CD4-positive, alpha-beta T cell treated with Interferon alpha-2 for 1 hour (primary cell): ENCODE measurements at regions not wholly inside any gene's neighbourhood (a gene's known extent, or its start where the extent isn't known, plus 50 kb on each side); places are given as distances from the start of the nearest gene placed in this dataset.

ENCODE experiments used
- DNase-seq, 2 donors: peaks; one replicate each; pipeline ENCODE4 v3.0.0-alpha.2; 2020 to 2022

DNA sequence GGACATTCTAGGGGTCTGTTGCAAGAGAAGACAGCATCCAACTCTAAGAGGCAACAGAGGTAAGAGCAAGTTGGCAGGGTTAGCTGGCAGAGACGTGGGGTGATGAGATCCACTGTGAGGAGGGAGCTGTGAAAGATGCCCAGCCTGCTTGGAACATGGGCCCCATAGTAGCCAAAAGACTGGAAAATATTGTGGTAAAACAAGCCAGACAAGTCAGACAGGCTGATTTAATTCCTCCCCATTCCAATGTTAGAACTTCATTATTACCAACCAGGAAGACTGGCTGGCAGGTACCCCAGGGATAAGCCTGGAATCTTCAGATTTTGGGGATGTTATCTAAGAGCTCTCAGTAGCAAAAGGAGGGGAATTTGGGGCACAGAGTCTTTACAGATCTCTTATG is 181.3 kb downstream of the SEC61B start:
- DNase-seq = no peak

DNA sequence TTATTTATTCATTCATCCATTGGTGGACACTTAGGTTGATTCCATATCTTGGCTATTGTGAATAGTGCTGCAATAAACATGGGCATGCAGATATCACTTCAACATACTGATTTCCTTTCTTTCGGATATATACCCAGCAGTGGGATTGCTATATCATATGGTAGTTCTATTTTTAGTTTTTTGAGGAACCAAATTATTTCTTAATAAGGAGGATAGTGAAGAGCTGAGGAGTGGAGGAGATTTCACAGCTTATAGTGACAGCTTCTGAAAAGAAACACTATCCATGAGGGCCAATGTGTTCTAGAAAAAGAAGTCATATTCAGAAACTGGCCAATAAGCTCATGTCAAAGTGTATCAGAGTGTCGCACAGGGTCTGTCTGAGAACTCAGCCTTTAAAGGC is 183.3 kb downstream of the SEC61B start:
- no peak for DNase-seq

DNA sequence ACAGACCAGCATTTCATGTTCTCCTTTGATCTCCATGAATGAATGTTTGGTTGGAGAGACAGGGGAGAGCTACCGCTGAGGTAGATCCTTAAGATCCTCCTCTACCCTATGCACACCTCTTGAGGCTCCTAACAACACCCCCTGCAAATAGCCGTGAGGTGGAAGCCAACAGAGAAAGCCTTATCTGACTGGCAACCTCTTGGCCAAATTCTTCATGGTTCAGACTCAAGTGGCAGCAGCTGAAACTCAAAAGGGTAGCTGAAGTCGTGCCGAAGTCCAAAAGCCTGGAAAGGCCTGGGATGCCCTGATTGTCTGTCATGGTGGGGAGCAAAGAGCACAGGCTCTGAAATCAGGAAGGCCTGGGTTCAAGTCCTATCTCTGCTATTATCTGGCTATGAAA is 184.9 kb downstream of the SEC61B start:
- no peak for DNase-seq

DNA sequence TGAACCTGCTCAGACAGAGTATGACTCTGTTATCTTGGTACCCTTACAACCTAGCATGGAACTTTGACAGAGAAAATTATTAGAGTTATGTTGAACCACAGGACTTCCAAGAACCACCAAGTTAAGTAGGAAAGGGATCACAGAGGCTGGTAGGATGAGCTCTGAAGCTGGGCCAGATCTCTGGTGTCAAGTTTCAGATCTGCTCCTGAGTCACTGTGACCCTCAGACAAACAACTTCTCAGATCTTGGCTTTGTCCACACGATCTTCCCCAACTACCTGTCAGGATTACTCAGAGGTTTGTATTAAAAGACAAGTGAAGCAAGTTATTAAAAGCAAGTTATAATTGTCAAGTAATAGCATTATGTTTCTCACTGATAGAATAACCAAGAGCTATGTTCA is 189.0 kb downstream of the SEC61B start:
- no peak for DNase-seq

DNA sequence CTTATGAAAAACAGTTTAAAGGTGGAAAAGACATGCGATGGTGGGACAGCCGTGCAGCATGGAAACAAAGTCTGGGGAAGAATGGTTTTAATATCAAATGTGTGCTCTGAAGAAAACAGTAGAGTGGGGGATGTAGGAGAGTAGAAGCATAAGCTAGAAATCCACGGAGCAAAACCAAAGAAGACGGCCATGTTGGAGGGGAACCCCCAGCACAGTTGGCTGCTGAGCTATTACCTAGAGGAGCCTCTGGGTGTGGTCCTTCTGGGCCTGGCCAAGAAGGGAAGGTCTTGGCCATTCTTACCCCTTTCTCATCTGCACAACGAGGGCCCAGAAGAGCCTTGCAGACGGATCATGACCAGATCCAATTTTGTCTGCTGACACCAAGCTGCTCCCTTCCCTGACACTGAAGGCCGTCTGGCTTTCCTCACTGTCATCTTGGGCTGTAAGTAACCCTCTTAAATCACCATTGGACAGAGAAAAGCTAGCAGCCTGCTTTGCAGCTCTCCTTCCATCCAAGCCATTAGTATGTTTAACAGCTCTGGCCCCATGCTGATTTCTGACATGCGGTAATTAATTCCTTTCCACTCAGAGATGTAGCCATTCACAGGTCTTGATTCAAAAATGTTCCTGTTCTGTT is 189.5 kb downstream of the SEC61B start:
- no peak for DNase-seq

DNA sequence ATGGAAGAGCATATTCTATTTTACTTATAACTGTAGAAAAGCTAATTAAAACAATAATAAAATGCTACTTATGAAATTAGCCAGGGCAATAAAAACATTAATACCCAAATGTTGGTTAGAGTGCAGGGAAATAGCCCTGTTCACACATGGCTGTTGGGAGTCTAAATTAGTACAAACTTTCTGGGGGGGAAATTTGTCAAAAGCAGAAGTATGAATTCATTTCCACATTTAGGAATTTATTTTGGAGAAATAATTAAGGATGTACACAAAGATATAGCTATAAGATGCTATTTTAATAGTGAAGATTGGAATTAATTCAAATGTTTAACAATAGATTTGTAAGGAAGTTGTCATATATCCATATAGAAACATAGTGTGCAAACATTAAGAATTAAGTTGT is 190.5 kb downstream of the SEC61B start:
- DNase-seq = no peak

DNA sequence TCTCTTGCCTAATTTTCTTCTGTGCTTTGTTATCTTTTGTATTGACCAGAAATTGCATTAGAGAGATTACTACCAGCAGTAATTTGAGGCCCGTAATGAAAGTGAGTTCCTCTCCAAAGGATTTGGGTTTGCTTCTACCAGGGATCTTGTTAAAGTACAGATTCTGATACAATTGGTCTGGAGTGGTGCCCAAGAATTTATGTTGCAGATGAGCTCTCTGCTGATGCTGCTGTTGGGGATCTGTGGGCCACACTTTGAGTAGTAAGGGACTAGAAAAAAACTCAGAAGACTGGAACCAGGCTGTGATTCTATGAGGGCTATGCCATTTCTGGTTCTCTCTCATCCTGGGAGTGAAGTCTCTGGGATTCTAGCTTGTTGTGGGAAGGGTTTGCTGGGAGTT is 192.2 kb downstream of the SEC61B start:
- DNase-seq = no peak

DNA sequence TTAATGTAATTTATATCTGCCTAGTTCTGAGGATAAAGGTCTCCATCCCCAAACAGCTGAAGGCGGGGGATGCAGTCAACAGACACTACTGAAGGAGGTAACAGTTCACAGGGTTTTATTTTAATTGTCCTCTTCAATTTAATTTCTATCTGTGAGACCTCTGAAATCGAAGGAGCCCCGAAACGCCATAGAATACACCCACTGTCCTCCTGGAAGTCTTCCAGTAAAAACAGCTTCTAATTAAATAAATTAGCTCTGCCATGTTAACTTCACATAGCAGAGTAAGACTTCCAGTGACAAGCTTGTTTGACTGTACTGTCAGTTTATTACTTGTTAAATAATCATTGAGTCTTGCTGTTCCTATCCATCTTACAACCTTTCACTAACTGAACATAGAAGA is 193.5 kb downstream of the SEC61B start:
- no peak for DNase-seq

DNA sequence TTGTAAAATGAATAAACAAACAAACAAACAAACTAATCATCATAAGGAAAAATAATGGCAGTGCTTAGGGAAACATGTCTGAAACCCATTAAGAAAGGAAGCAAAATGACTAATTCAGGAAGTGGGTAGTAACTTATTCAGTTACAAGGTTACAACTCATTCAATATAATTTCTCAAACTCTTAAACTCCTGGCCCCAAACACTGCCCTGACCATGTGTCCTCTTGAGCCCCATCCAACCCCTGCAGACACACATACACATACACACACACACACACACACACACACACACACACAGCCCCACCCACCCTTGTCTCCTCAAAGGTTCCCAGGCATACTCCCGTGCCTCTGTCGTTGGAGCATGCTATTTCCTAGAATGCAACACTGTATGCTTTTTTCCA is 193.9 kb downstream of the SEC61B start:
- DNase-seq = no peak

DNA sequence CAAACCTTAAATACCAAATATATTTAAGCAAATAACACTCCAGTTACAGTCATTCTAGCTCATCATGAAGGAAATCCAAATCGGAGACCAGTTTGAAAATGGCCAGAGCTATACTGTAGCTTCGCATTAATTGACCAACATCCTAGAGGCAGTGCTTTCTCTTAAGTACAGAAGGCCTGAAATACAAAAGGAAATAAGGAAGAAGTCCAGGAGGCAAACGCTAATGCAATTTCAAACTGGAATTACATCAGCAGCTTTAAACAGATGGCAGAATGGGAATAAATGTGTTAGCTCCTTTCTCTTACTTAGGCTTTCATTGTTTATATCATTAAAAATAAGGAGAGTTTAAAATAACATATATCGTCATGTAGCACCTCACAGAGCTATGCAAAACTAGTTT is 197.0 kb downstream of the SEC61B start:
- DNase-seq = no peak

DNA sequence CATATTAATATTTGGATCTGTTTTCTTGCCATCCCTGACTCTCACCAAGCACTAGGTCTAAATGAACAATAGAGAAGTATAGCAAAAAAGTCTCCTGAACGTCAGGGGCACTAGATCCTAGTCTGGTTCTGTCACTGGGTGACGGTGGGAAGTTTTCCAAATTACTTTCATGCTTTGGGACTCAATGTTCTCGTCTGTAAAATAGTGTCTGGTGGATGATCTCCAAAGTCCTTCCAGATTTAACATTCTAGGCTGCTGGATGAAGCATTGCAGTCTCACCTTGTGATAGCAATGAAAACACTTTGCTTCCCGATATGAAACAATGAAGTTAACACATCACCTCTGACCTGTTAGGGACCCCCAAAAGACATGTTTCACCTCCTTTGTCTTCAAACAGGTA is 199.3 kb downstream of the SEC61B start:
- no peak for DNase-seq

DNA sequence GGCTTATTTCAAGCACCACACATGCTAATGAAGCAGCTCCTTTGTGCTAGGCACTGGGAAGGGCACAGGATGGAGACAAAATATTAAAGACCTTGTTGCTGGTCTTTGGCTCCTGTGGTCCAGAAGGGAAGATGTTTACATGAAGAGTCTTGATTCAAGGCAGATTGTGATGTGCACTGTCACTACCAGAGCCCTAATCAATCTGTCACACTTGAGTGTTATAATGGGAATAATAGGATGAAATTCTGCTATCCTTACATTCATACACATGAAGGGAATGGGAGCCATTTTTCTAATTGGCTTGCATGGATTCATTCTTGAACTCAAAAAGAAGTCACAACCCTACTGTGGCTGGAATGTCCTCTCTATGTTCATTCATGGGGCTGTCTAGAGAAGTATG is 203.0 kb downstream of the SEC61B start:
- no peak for DNase-seq

DNA sequence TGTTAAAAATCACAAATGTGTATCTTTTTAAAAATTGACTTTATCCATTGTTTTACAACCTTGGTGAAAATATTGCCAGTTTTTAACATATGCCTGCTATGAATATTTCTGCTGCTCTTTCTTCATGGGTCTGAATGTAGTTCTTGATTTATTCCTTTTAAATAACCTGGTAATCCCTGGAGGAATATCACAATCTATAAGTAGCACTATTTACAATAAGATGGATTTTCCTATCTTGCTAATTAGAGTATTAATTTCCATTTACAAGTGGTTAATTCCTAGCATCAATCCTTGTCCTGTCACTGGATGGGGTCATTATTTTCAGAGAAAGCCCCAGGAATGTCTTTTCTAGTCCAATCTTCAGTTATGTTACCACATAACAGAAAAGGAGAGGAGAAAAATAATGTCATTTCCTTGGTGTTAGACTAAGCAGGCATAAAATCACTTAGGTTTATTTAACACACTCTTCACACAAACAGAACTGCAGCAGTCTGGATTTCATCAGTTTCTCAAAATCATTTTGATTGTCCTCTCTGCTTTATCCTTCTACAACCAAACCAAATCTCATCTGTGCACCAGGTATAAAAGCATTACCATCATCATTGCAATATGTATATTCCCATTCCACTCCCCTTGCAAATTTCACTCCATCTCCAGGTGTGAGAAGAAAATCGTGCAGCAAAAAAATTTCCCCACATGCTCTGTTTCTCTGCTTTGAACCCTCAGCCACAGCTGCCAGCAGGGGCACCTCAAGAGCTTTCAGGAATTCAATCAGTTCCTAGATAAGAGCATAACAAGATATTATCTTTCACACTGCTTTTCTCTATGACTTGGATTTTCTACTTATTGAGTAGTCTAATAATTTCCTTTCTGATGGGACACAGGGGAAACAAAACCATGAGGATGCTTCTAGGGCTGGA is 204.1 kb downstream of the SEC61B start:
- no peak for DNase-seq

DNA sequence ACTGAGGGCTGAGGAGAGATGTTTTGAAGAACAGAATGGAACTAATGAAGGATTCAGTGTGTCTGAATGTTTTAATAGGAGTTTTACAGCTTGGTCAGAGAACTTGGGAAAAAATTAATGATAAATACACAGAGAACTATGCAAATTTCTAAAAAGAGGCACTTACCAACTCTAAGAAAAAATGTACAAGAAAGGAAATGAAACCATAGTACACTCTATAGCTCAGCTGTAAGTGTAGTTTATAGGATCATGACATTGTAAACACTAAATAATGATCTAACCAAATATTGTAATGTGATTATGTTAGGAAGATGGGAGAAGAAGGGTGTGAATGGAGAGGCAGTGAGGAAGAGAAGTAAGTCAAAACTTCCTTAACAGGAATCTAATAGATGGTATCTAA is 205.2 kb downstream of the SEC61B start:
- DNase-seq = no peak

DNA sequence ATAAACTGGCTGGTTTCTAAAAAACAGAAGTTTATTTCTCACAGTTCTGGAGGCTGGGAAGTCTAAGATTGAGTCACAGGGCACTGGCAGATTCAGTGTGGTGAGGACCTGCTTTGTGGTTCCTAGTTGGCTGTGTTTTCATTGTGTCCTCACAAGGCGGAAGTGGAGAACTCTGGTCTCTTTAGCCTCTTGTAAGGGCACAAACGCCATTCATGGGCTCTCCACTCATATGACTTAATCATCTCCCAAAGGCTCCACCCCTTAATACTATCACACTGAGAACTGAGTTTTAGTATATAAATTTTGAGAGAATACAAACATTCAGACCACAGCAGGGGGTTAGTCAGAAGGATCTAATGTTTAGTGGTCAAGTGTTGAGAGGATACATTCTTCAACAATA is 208.2 kb downstream of the SEC61B start:
- peak; percentile 12 to 47 for DNase-seq

DNA sequence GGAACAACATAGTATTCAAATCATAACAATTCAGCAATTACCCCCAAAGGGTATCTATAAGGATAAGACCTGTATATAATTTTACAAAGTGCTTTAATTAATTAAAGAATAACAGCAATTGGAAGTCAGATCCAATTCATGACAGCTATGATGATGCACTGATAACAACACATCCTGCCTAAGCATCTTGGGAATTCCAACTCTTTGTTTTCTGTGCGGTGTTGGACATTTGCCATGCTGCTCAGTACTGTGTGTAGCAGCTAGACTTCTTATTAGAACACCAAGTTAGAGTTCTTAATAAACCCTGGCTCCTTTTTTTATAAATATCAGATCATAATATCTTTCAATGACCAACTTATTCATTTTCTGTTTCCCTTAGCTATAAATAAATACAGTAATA is 209.0 kb downstream of the SEC61B start:
- DNase-seq = no peak

DNA sequence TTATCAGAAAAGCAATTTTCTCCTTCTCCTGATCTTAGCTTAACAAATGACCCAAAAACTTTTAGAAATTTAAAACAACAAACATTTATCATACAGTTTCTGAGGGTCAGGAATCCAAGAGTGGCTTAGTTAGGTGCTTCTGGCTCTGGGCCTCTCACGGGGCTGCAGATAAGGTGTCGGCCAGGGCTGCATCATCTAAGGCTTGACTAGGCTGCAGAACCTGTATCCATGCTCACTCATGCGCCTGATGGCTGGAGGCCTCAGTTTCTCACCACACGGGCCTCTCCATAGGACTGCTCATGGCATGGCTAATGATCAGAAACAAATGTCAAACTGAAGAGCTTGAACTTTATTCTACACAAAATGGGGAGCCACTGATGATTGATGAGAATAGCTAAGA is 210.0 kb downstream of the SEC61B start:
- no peak for DNase-seq

DNA sequence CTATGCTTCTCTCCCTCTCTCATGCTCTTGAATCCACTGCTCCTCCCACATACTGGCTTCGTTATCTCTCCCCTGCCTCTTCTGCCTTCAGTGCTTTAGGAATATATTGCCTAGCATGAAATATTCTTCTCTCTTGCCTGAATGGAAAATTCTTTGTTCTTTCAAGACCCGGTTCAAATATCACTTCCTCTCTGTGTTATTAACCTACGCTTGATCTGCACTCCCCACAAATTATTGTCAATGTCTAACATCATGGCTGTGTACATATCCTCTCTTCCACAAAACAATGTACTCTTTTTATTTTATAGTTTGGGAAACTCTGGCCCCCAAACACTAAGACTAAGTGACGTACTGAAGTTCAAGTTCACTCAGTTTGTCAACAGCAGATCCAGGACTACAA is 211.0 kb downstream of the SEC61B start:
- DNase-seq = no peak

DNA sequence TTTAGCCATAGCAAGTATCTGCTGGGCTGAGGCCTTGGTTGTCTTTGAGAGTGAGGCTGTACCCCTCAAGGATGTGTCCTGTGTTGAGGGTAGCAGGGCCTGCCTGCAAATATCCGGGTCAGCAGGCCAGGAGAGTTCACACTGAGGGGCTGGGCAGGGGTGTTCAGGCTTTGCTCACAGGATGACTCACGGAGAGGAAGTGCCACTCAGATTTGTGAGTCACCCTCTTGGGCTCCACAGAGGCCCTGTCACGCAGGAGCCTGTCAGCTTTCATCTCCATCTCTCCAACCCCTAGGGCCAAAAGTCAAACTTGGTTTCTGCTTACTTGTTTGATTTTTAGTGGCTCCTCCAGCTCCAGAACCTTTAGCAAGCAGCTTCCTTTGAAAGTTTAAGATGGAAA is 211.5 kb downstream of the SEC61B start:
- peak; percentile 48 to 67 for DNase-seq

DNA sequence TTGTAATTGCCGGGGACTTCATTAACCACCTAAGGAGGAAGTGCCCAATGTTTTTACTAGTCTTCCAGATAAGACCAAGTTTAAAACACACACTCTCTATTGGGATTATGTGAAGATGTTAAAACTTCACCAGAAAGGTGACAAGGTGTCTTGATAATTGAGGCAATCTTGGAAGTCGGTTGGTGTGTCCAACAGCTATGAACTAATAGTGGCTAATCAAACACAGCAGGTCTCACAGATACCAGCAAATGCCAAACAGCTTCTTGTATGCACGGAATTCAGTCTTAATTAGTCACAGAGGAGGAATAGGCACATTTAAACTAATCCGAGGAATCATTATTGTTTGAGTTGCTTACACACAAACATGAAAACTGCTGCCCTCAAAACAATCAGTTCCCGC is 214.5 kb downstream of the SEC61B start:
- no peak for DNase-seq

DNA sequence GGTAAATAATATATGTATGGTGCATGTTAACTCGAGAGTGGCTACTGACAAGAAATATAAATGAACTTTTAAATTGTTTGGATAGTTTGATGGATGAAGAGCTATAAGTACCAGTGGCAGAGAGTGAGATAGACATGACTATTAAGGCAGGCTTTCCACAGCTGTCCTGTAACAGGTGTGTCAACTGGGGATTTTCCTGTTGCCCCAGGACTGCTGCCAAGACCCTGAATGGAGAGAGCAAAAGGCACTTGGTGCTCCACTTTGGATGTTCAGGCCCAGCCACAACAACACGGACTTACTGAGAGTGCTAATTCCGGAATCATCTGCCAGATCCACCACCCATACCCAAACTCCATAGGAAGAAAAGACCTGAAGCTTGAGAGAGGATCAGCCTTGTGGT is 215.1 kb downstream of the SEC61B start:
- no peak for DNase-seq

DNA sequence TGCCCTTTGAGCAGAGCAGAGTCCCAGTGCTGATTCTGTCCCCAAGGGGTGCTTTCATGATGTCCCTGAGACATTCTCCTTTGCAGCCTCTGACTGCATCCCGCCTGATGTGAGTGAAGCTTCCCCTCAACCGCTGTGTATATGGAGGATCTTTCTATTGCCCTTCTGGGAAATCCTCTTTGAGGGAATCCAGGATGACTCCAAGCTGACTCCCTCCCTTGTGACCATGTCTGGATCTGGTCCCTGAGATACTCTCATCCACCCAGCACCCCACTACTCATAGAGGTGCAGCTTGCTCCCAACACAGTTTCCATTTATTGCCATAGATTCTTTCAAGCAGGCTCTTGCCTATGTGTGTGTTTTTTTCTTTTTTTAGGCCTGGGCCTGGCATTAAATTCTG is 216.5 kb downstream of the SEC61B start:
- DNase-seq = no peak

DNA sequence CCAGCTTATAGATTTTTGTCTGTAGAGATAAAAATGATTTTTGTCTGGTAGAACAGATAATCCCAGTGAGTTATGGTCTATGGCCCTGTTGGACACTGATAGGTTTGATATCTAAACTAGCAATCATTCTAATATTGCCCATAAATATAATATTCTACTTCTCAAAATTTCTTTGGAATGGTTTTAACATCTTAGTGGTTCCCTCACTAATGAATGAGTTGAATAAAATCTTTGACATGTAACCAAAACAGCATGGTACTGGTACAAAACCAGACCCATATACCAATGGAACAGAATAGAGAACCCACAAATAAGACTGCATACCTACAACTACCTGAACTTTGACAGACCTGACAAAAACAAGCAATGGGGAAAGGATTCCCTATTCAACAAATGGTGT is 219.7 kb downstream of the SEC61B start:
- DNase-seq = no peak

DNA sequence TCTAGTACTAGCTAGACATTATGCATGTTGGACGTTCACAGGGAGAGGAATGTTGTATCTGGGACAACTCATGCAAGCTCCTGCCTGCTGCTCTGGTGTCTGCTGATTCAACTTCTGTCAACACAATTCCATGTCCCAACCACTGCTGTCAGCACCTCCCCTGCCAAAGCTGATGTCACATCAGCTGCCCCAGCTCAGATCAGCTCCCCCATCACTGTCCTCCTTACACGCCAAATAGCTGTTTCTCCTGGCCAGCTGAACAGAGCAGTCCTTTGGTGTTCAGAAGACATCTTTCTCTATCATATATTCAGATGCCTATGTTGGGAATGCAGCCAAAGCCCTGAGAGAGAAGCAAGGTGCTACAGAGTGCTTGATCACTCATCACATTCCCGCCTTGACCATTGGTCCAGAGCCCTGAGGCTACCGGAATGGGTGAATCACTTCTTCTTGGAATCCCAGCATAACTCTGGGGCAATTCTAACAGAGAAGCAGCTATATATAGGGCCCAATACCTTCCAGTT is 223.3 kb downstream of the SEC61B start:
- no peak for DNase-seq

DNA sequence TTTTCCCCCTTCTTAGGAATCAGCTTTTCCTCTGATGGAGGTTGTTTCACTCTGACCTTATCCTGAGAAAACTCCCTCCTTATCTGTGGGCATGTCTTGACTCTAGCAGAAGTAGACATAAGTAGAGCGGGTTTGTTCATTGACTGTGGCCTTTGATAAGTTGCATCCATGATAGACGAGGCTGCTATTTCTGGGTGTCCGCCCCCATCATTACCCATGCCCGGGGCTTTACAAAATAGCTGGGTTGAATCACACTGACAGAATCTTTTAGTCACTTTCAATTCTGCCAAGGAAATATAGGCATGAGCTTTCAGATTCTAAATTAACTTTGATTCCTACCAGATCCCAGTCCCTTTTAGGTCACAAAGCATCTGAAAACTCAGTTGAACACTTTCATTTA is 223.8 kb downstream of the SEC61B start:
- no peak for DNase-seq
